Endothelial cell (in vitro differentiated cells): ENCODE measurements at regions not wholly inside any gene's neighbourhood (a gene's known extent, or its start where the extent isn't known, plus 50 kb on each side); places are given as distances from the start of the nearest gene placed in this dataset.

Source experiments
- DNase-seq: peaks from one replicate; pipeline ENCODE4 v3.0.0; 2021; ENCODE audit warnings: low spot score
- H3K27ac Mint-ChIP-seq: one replicate; pipeline ENCODE4 v1.8.0; 2021; ENCODE audit warnings: mixed read lengths, inconsistent platforms; ENCODE audit not compliant: unreplicated experiment
- H3K27me3 Mint-ChIP-seq: one replicate; pipeline ENCODE4 v1.8.0; 2021; ENCODE audit warnings: mild to moderate bottlenecking, moderate library complexity, mixed read lengths, inconsistent platforms; ENCODE audit not compliant: unreplicated experiment
- H3K36me3 Mint-ChIP-seq: one replicate; pipeline ENCODE4 v1.8.0; 2021; ENCODE audit warnings: mild to moderate bottlenecking, low read depth, mixed read lengths, inconsistent platforms; ENCODE audit not compliant: unreplicated experiment
- H3K4me1 Mint-ChIP-seq: one replicate; pipeline ENCODE4 v1.8.0; 2021; ENCODE audit warnings: mild to moderate bottlenecking, mixed read lengths, inconsistent platforms; ENCODE audit not compliant: unreplicated experiment
- H3K4me3 Mint-ChIP-seq: one replicate; pipeline ENCODE4 v1.8.0; 2021; ENCODE audit warnings: mild to moderate bottlenecking, mixed read lengths, inconsistent platforms; ENCODE audit not compliant: unreplicated experiment
- H3K9me3 Mint-ChIP-seq: one replicate; pipeline ENCODE4 v1.8.0; 2021; ENCODE audit warnings: mixed read lengths, inconsistent platforms; ENCODE audit not compliant: unreplicated experiment
- CTCF ChIP-seq: fragments of 200-600 bp; sonication (generic); IDR thresholded peaks from one replicate; pipeline ENCODE4 v1.5.0; 2021; ENCODE audit warnings: antibody characterized with exemption; ENCODE audit not compliant: unreplicated experiment

GRCh38 chr5:162301356-162301755, 233.8 kb downstream of the GABRG2 start:
- no peak overlapping the region for H3K4me3 Mint-ChIP-seq
- no peak overlapping the region for H3K27ac Mint-ChIP-seq
- no peaks in the 10 kb centered on the region for H3K27me3 Mint-ChIP-seq
- no peak for DNase-seq
- no peaks in the 10 kb centered on the region for H3K4me1 Mint-ChIP-seq
- TF ChIP-seq CTCF: no peak
- H3K9me3 Mint-ChIP-seq: no peaks in the 10 kb centered on the region
- no peaks in the 10 kb centered on the region for H3K36me3 Mint-ChIP-seq

- no peak for TF ChIP-seq CTCF
- no peak overlapping the region for H3K27ac Mint-ChIP-seq
- peaks cover 1% of the 10 kb centered on the region for H3K27me3 Mint-ChIP-seq
- no peak overlapping the region for H3K4me3 Mint-ChIP-seq
- peaks cover under 1% of the 10 kb centered on the region for H3K36me3 Mint-ChIP-seq
- H3K9me3 Mint-ChIP-seq: no peaks in the 10 kb centered on the region
- DNase-seq: no peak
- H3K4me1 Mint-ChIP-seq: no peaks in the 10 kb centered on the region
Measured at GRCh38 chr5:162323466-162323865, 255.9 kb downstream of the GABRG2 start.

- H3K27me3 Mint-ChIP-seq: peaks cover 1% of the 10 kb centered on the region
- H3K27ac Mint-ChIP-seq: no peak overlapping the region
- no peaks in the 10 kb centered on the region for H3K4me1 Mint-ChIP-seq
- no peaks in the 10 kb centered on the region for H3K9me3 Mint-ChIP-seq
- no peak for DNase-seq
- no peak for TF ChIP-seq CTCF
- H3K4me3 Mint-ChIP-seq: no peak overlapping the region
- H3K36me3 Mint-ChIP-seq: no peaks in the 10 kb centered on the region
Measured at GRCh38 chr5:162324328-162324727, 256.8 kb downstream of the GABRG2 start.

GRCh38 chr5:162325143-162325727, 257.7 kb downstream of the GABRG2 start:
- no peak for DNase-seq
- H3K27me3 Mint-ChIP-seq: peaks cover under 1% of the 10 kb centered on the region
- H3K27ac Mint-ChIP-seq: no peak overlapping the region
- no peaks in the 10 kb centered on the region for H3K4me1 Mint-ChIP-seq
- no peaks in the 10 kb centered on the region for H3K9me3 Mint-ChIP-seq
- H3K36me3 Mint-ChIP-seq: no peaks in the 10 kb centered on the region
- no peak for TF ChIP-seq CTCF
- H3K4me3 Mint-ChIP-seq: no peak overlapping the region

GRCh38 chr5:162334944-162335343, 267.4 kb downstream of the GABRG2 start:
- TF ChIP-seq CTCF: no peak
- peaks cover 3% of the 10 kb centered on the region for H3K27me3 Mint-ChIP-seq
- H3K4me3 Mint-ChIP-seq: no peak overlapping the region
- no peak for DNase-seq
- no peaks in the 10 kb centered on the region for H3K4me1 Mint-ChIP-seq
- H3K36me3 Mint-ChIP-seq: no peaks in the 10 kb centered on the region
- no peak overlapping the region for H3K27ac Mint-ChIP-seq
- H3K9me3 Mint-ChIP-seq: no peaks in the 10 kb centered on the region
